GM12891 (cell line): ENCODE measurements at regions not wholly inside any gene's neighbourhood (a gene's known extent, or its start where the extent isn't known, plus 50 kb on each side); places are given as distances from the start of the nearest gene placed in this dataset.

Experiments
- POLR2A ChIP-seq: IDR thresholded peaks from 2 replicates; pipeline ENCODE4 v1.6.1; 2011; ENCODE audit warnings: low read depth, low read length, control low read depth
- POLR2AphosphoS5 ChIP-seq: IDR thresholded peaks from 2 replicates; pipeline ENCODE4 v1.6.1; 2011; ENCODE audit warnings: low read depth, low read length, control low read depth
- POU2F2 ChIP-seq: IDR thresholded peaks from 2 replicates; pipeline ENCODE4 v1.6.1; 2011; ENCODE audit warnings: low read depth, mild to moderate bottlenecking, control low read depth, low read length, moderate library complexity
- SPI1 ChIP-seq: IDR thresholded peaks from 2 replicates; pipeline ENCODE4 v1.6.1; 2011; ENCODE audit warnings: low read depth, low read length, control low read depth
- TAF1 ChIP-seq: IDR thresholded peaks from 2 replicates; pipeline ENCODE4 v1.6.1; 2011; ENCODE audit warnings: low read depth, low read length, control low read depth

GRCh38 chr12:69179786-69180185 lies 59.6 kb upstream of the CPSF6 start:
- TF ChIP-seq POLR2A (no peak), POLR2AphosphoS5 (no peak), POU2F2 (no peak), TAF1 (no peak), SPI1 (no peak)
